IMR-90 (cell line): ENCODE measurements at regions not wholly inside any gene's neighbourhood (a gene's known extent, or its start where the extent isn't known, plus 50 kb on each side); places are given as distances from the start of the nearest gene placed in this dataset.

Experiments used
- CEBPB ChIP-seq: IDR thresholded peaks from 2 replicates; pipeline ENCODE4 v1.6.1; 2012; ENCODE audit warnings: low read depth, low read length, improper control_type of control experiment
- FOS ChIP-seq: fragments of 150-350 bp; IDR thresholded peaks from 2 replicates; pipeline ENCODE4 v1.6.1; 2016; ENCODE audit warnings: low read depth, low read length
- MAZ ChIP-seq: IDR thresholded peaks from 2 replicates; pipeline ENCODE4 v1.6.1; 2012; ENCODE audit warnings: low read depth, mild to moderate bottlenecking, low read length, improper control_type of control experiment, moderate library complexity, borderline replicate concordance
- MXI1 ChIP-seq: IDR thresholded peaks from 2 replicates; pipeline ENCODE4 v1.6.1; 2012; ENCODE audit warnings: low read depth, mild to moderate bottlenecking, low read length, moderate library complexity, borderline replicate concordance
- POLR2A ChIP-seq: IDR thresholded peaks from 2 replicates; pipeline ENCODE4 v1.6.1; 2012; ENCODE audit warnings: mild to moderate bottlenecking, low read depth, low read length
- TF ChIP-seq, protein P1 (sequence below): conservative IDR thresholded peaks from 2 replicates; pipeline ENCODE4 v1.5.1; 2012; ENCODE audit warnings: mild to moderate bottlenecking, low read depth, low read length, improper control_type of control experiment

DNA sequence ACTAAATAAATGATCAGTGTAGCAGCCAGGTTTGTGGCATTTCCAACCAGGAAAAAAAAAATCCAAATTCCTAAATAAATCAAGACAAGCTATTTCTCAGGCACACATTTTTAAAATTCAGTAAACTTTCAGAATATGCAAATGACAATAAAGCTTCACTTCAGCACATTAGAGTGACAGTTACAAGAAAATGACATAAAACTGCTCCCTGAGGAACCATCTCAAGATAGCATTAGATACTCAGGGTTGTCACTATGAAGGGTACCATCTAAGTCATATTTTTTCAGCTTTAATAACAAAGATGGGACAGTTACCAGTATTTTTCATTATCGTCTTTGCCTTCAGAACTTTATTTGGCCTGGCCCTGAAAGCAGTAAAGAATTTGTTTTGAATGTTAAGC, 411.3 kb upstream of the RASGEF1B start:
- no peak for TF ChIP-seq POLR2A
- TF ChIP-seq FOS = no peak
- TF ChIP-seq CEBPB = no peak
- TF ChIP-seq MAZ = no peak
- TF ChIP-seq MXI1 = no peak
- TF ChIP-seq, protein P1, sequence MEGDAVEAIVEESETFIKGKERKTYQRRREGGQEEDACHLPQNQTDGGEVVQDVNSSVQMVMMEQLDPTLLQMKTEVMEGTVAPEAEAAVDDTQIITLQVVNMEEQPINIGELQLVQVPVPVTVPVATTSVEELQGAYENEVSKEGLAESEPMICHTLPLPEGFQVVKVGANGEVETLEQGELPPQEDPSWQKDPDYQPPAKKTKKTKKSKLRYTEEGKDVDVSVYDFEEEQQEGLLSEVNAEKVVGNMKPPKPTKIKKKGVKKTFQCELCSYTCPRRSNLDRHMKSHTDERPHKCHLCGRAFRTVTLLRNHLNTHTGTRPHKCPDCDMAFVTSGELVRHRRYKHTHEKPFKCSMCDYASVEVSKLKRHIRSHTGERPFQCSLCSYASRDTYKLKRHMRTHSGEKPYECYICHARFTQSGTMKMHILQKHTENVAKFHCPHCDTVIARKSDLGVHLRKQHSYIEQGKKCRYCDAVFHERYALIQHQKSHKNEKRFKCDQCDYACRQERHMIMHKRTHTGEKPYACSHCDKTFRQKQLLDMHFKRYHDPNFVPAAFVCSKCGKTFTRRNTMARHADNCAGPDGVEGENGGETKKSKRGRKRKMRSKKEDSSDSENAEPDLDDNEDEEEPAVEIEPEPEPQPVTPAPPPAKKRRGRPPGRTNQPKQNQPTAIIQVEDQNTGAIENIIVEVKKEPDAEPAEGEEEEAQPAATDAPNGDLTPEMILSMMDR = no peak
